ENCODE measurements at regions not wholly inside any gene's neighbourhood (a gene's known extent, or its start where the extent isn't known, plus 50 kb on each side); places are given as distances from the start of the nearest gene placed in this dataset.

- Histone ChIP-seq H3K9me3 (ENCODE audit: low read depth) (no peaks in the 10 kb centered on the region), H2AFZ (replicated peaks) (no peak overlapping the region), H3K79me2 (ENCODE audit: low read depth) (no peaks in the 10 kb centered on the region), H3F3A (ENCODE audit: low read depth) (no peaks in the 10 kb centered on the region), H4K20me1 (ENCODE audit: low read depth) (no peaks in the 10 kb centered on the region), H3K4me1 (no peaks in the 10 kb centered on the region), H3K4me3 (no peak overlapping the region), H3K4me2 (no peak overlapping the region), H3K27me3 (no peaks in the 10 kb centered on the region), H3K27ac (no peak overlapping the region), H3K9ac (no peak overlapping the region), H3K36me3 (no peaks in the 10 kb centered on the region)
- DNase-seq (ENCODE audit: low spot score): no peak
- TF ChIP-seq EZH2phosphoT487 (IDR thresholded peaks at IDR 0.05) (no peak), EZH2 (IDR thresholded peaks at IDR 0.05) (no peak), CTCF (IDR thresholded peaks at IDR 0.05) (no peak)
- peaks cover 2% of the 10 kb centered on the region for H3K27me3 Mint-ChIP-seq (ENCODE audit: insufficient read depth, low read depth)
- H3K4me1 Mint-ChIP-seq: no peaks in the 10 kb centered on the region
- no peak overlapping the region for H3K27ac Mint-ChIP-seq
- peaks cover 5% of the 10 kb centered on the region for H3K9me3 Mint-ChIP-seq
- no peaks in the 10 kb centered on the region for H3K36me3 Mint-ChIP-seq
- H3K4me3 Mint-ChIP-seq: no peak overlapping the region
Observed at GRCh38 chr2:129170570-129170969, 808.9 kb upstream of the RAB6C start.

- no peak overlapping the region for H3K27ac ChIP-seq
- TF ChIP-seq EZH2 (IDR thresholded peaks at IDR 0.05): no peak
- TF ChIP-seq EZH2phosphoT487 (IDR thresholded peaks at IDR 0.05): no peak
- no peak for TF ChIP-seq CTCF (IDR thresholded peaks at IDR 0.05)
- H3K9ac ChIP-seq: no peak overlapping the region
- Mint-ChIP-seq H3K4me3 (no peak overlapping the region), H3K27ac (no peak overlapping the region), H3K4me1 (no peaks in the 10 kb centered on the region), H3K36me3 (no peaks in the 10 kb centered on the region), H3K9me3 (peaks cover 2% of the 10 kb centered on the region), H3K27me3 (ENCODE audit: insufficient read depth, low read depth) (peaks cover 3% of the 10 kb centered on the region)
- no peaks in the 10 kb centered on the region for H3K9me3 ChIP-seq (ENCODE audit: low read depth)
- H2AFZ ChIP-seq (replicated peaks): no peak overlapping the region
- H3K36me3 ChIP-seq: no peaks in the 10 kb centered on the region
- no peak for DNase-seq (ENCODE audit: low spot score)
- no peaks in the 10 kb centered on the region for H4K20me1 ChIP-seq (ENCODE audit: low read depth)
- no peak overlapping the region for H3K4me2 ChIP-seq
- H3F3A ChIP-seq (ENCODE audit: low read depth): no peaks in the 10 kb centered on the region
- no peaks in the 10 kb centered on the region for H3K79me2 ChIP-seq (ENCODE audit: low read depth)
- H3K4me3 ChIP-seq: no peak overlapping the region
- no peaks in the 10 kb centered on the region for H3K27me3 ChIP-seq
- H3K4me1 ChIP-seq: no peaks in the 10 kb centered on the region
Observed at GRCh38 chr2:129174143-129174542, 805.3 kb upstream of the RAB6C start.

- peaks cover 2% of the 10 kb centered on the region for H3K9me3 Mint-ChIP-seq
- Histone ChIP-seq H3K79me2 (ENCODE audit: low read depth) (no peaks in the 10 kb centered on the region), H3K9ac (no peak overlapping the region), H3K4me1 (no peaks in the 10 kb centered on the region), H3K27ac (no peak overlapping the region), H4K20me1 (ENCODE audit: low read depth) (no peaks in the 10 kb centered on the region), H2AFZ (replicated peaks) (no peak overlapping the region), H3K9me3 (ENCODE audit: low read depth) (no peaks in the 10 kb centered on the region), H3K36me3 (no peaks in the 10 kb centered on the region), H3K27me3 (no peaks in the 10 kb centered on the region), H3F3A (ENCODE audit: low read depth) (no peaks in the 10 kb centered on the region), H3K4me2 (no peak overlapping the region), H3K4me3 (no peak overlapping the region)
- H3K4me1 Mint-ChIP-seq: no peaks in the 10 kb centered on the region
- no peak overlapping the region for H3K4me3 Mint-ChIP-seq
- no peaks in the 10 kb centered on the region for H3K36me3 Mint-ChIP-seq
- TF ChIP-seq EZH2phosphoT487 (IDR thresholded peaks at IDR 0.05) (no peak), CTCF (IDR thresholded peaks at IDR 0.05) (no peak)
- DNase-seq (ENCODE audit: low spot score): no peak
- peaks cover 3% of the 10 kb centered on the region for H3K27me3 Mint-ChIP-seq (ENCODE audit: insufficient read depth, low read depth)
- H3K27ac Mint-ChIP-seq: no peak overlapping the region
Observed at GRCh38 chr2:129175051-129175450, 804.4 kb upstream of the RAB6C start.

- Mint-ChIP-seq H3K27ac (no peak overlapping the region), H3K36me3 (no peaks in the 10 kb centered on the region), H3K9me3 (peaks cover 2% of the 10 kb centered on the region), H3K4me1 (no peaks in the 10 kb centered on the region), H3K27me3 (ENCODE audit: insufficient read depth, low read depth) (peaks cover 3% of the 10 kb centered on the region), H3K4me3 (no peak overlapping the region)
- Histone ChIP-seq H3K4me3 (no peak overlapping the region), H4K20me1 (ENCODE audit: low read depth) (no peaks in the 10 kb centered on the region), H2AFZ (replicated peaks) (no peak overlapping the region), H3K79me2 (ENCODE audit: low read depth) (no peaks in the 10 kb centered on the region), H3F3A (ENCODE audit: low read depth) (no peaks in the 10 kb centered on the region), H3K27ac (no peak overlapping the region), H3K9ac (no peak overlapping the region), H3K9me3 (ENCODE audit: low read depth) (no peaks in the 10 kb centered on the region), H3K4me1 (no peaks in the 10 kb centered on the region), H3K27me3 (no peaks in the 10 kb centered on the region), H3K36me3 (no peaks in the 10 kb centered on the region), H3K4me2 (no peak overlapping the region)
- DNase-seq (ENCODE audit: low spot score): no peak
- TF ChIP-seq EZH2phosphoT487 (IDR thresholded peaks at IDR 0.05) (no peak), EZH2 (IDR thresholded peaks at IDR 0.05) (no peak), CTCF (IDR thresholded peaks at IDR 0.05) (no peak)
Observed at GRCh38 chr2:129176375-129176774, 803.1 kb upstream of the RAB6C start.

All from neural progenitor cell (in vitro differentiated cells).